ENCODE measurements at regions not wholly inside any gene's neighbourhood (a gene's known extent, or its start where the extent isn't known, plus 50 kb on each side); places are given as distances from the start of the nearest gene placed in this dataset.

GRCh38 chr11:22510010-22510409 is 115.6 kb downstream of the FANCF start:
- Histone ChIP-seq H3K23ac (ENCODE audit: insufficient read length) (no peak overlapping the region), H3K9ac (replicated peaks in 1 of 4; ENCODE audit: extremely low read depth in 1 of 4, low read depth in 3 of 4, low read length in 3 of 4) (no peak overlapping the region), H4K5ac (ENCODE audit: insufficient read length, low read depth, low read length) (no peak overlapping the region), H3K4me3 (ENCODE audit: extremely low read depth in 1 of 4, insufficient read depth in 2 of 4, low read depth in 3 of 4, low read length in 4 of 4) (no peak overlapping the region), H3K4ac (replicated peaks; ENCODE audit: insufficient read length, low read depth, low read length) (no peak overlapping the region), H3K23me2 (ENCODE audit: low read depth, low read length) (no peaks in the 10 kb centered on the region), H2AFZ (ENCODE audit: low read length) (no peak overlapping the region), H2AK5ac (ENCODE audit: low read depth, low read length) (no peak overlapping the region), H3K27me3 (replicated peaks in 1 of 4; ENCODE audit: control insufficient read depth in 3 of 4, extremely low read depth in 1 of 4, insufficient read depth in 3 of 4, low read length in 3 of 4) (no peaks in the 10 kb centered on the region), H4K8ac (ENCODE audit: extremely low read depth, insufficient read depth, low read length) (no peak overlapping the region), H3K79me2 (ENCODE audit: control insufficient read depth in 1 of 2, insufficient read depth in 2 of 2, low read length in 2 of 2) (no peaks in the 10 kb centered on the region), H3K79me1 (ENCODE audit: low read depth, low read length) (no peaks in the 10 kb centered on the region), H2BK20ac (ENCODE audit: low read length) (no peak overlapping the region), H3K9me3 (ENCODE audit: insufficient read depth in 2 of 2, low read depth in 1 of 2, low read length in 1 of 2) (no peaks in the 10 kb centered on the region), H4K20me1 (replicated peaks in 1 of 2; ENCODE audit: control insufficient read depth in 1 of 2, insufficient read depth in 2 of 2, low read length in 2 of 2) (no peaks in the 10 kb centered on the region), H2BK15ac (ENCODE audit: low read length) (no peak overlapping the region), H3K36me3 (ENCODE audit: control insufficient read depth in 2 of 4, insufficient read depth in 4 of 4, low read length in 3 of 4) (no peaks in the 10 kb centered on the region), H3K4me1 (replicated peaks in 1 of 4; ENCODE audit: control insufficient read depth in 3 of 4, insufficient read depth in 4 of 4, low read length in 3 of 4) (peaks cover 0 to 8% (median 2%) of the 10 kb centered on the region in 4 experiments; a peak in 3 of 7 replicates), H3K56ac (replicated peaks; ENCODE audit: insufficient read length, low read depth, low read length) (no peak overlapping the region), H3K14ac (ENCODE audit: insufficient read length) (no peak overlapping the region), H3K27ac (ENCODE audit: low read depth, low read length) (no peak overlapping the region), H2BK120ac (replicated peaks; ENCODE audit: low read depth, low read length) (no peak overlapping the region), H2BK12ac (ENCODE audit: low read depth, low read length) (no peak overlapping the region), H3K18ac (ENCODE audit: extremely low read depth, low read length) (no peak overlapping the region), H2BK5ac (ENCODE audit: low read depth, low read length) (no peak overlapping the region), H4K91ac (replicated peaks; ENCODE audit: insufficient read length, low read length) (no peak overlapping the region), H3K4me2 (ENCODE audit: insufficient read depth in 1 of 2, low read depth in 2 of 2, low read length in 2 of 2) (no peak overlapping the region)
- DNase-seq (ENCODE audit: low read depth in 1 of 2, low spot score in 2 of 2) (no peak), FAIRE-seq (no peak)
- ChIA-PET POLR2A (ENCODE audit: partially characterized antibody) (no interaction called here), CTCF (ENCODE audit: partially characterized antibody) (interaction anchor here (0.8 kb wide), 1 partner anchor 206 kb away, joined by 3 read pairs; no protein-coding TSS in a partner anchor)
- 97% methylated on average over 2 of the region's 2 CpGs; no CpG with 5 or more reads in 1 of the 2 experiments for WGBS, 2 experiments (ENCODE audit: extremely low coverage in 1 of 2, insufficient coverage in 1 of 2, insufficient read length in 1 of 2, insufficient replicate concordance in 2 of 2, low coverage in 1 of 2, low lambda C conversion rate in 2 of 2, missing lambda C conversion rate in 1 of 2)
- TF ChIP-seq RBBP5 (IDR thresholded peaks at IDR 0.05; ENCODE audit: borderline replicate concordance, low read depth, low read length) (no peak), ZNF274 (IDR thresholded peaks at IDR 0.05; ENCODE audit: borderline replicate concordance, extremely low read depth, low read length) (no peak), HDAC2 (IDR thresholded peaks at IDR 0.05; ENCODE audit: borderline replicate concordance in 1 of 2, low read depth in 2 of 2, low read length in 2 of 2) (no peak), ASH2L (IDR thresholded peaks at IDR 0.05; ENCODE audit: low read length) (no peak), CTBP2 (IDR thresholded peaks at IDR 0.05; ENCODE audit: borderline replicate concordance, insufficient read depth, insufficient read length, low read length) (no peak), FOSL1 (IDR thresholded peaks at IDR 0.05; ENCODE audit: insufficient read depth, low read depth, low read length) (no peak), KDM4A (IDR thresholded peaks at IDR 0.05; ENCODE audit: low read depth, low read length, severe bottlenecking) (no peak), GTF2F1 (IDR thresholded peaks at IDR 0.05; ENCODE audit: borderline replicate concordance, low read depth, low read length) (no peak), TEAD4 (IDR thresholded peaks at IDR 0.05; ENCODE audit: low read depth, low read length) (no peak), CEBPB (IDR thresholded peaks at IDR 0.05; ENCODE audit: low read depth, low read length) (no peak), EZH2 (IDR thresholded peaks at IDR 0.05; ENCODE audit: low read depth, low read length, severe bottlenecking) (no peak), JUND (IDR thresholded peaks at IDR 0.05; ENCODE audit: low read length) (no peak), SIRT6 (IDR thresholded peaks at IDR 0.05; ENCODE audit: low read length) (no peak)

All from H1 (cell line).